SK-N-SH treated with all-trans-retinoic acid at 6 μM for 48 hours (cell line): ENCODE measurements at regions not wholly inside any gene's neighbourhood (a gene's known extent, or its start where the extent isn't known, plus 50 kb on each side); places are given as distances from the start of the nearest gene placed in this dataset.

Experiments used
- ATAC-seq: fragments of 200-7000 bp; cut with Tn5 transposase; 3 replicates; pipeline ENCODE4 v1.9.1; 2020; ENCODE audit warnings: mild to moderate bottlenecking, moderate library complexity
- ARNTL ChIP-seq: fragments of 450-650 bp; formaldehyde crosslinking; IDR thresholded peaks from 2 replicates; pipeline ENCODE4 v1.5.0; 2020; ENCODE audit warnings: low read depth, mild to moderate bottlenecking, moderate library complexity, borderline replicate concordance
- BACH2 ChIP-seq: fragments of 250-450 bp; sonication (Bioruptor Pico); IDR thresholded peaks from 2 replicates; pipeline ENCODE4 v1.9.0; 2021; ENCODE audit warnings: mild to moderate bottlenecking, borderline replicate concordance
- CSDC2 ChIP-seq: fragments of 250-450 bp; sonication (Bioruptor Pico); IDR thresholded peaks from 2 replicates; pipeline ENCODE4 v1.5.0; 2020; ENCODE audit warnings: mild to moderate bottlenecking, moderate library complexity
- ESRRG ChIP-seq: fragments of 250-450 bp; sonication (Bioruptor Pico); IDR thresholded peaks from 2 replicates; pipeline ENCODE4 v1.6.1; 2021; ENCODE audit warnings: mild to moderate bottlenecking
- GLIS3 ChIP-seq: fragments of 250-450 bp; sonication (Bioruptor Pico); IDR thresholded peaks from 2 replicates; pipeline ENCODE4 v1.5.0; 2020; ENCODE audit warnings: mild to moderate bottlenecking, moderate library complexity
- ISL1 ChIP-seq: fragments of 250-450 bp; sonication (Bioruptor Pico); IDR thresholded peaks from 2 replicates; pipeline ENCODE4 v2.1.2; 2022; ENCODE audit warnings: mild to moderate bottlenecking, moderate library complexity
- PPARA ChIP-seq: fragments of 250-450 bp; sonication (Bioruptor Pico); IDR thresholded peaks from 2 replicates; pipeline ENCODE4 v1.5.0; 2020; ENCODE audit warnings: mild to moderate bottlenecking, borderline replicate concordance
- SNAI2 ChIP-seq: fragments of 250-450 bp; sonication (Bioruptor Pico); IDR thresholded peaks from 2 replicates; pipeline ENCODE4 v1.5.0; 2020; ENCODE audit warnings: mild to moderate bottlenecking, moderate library complexity
- ZC3H10 ChIP-seq: fragments of 250-450 bp; sonication (Bioruptor Pico); IDR thresholded peaks from 2 replicates; pipeline ENCODE4 v1.5.1; 2021; ENCODE audit warnings: mild to moderate bottlenecking, moderate library complexity
- ZFP3 ChIP-seq: fragments of 250-450 bp; sonication (Bioruptor Pico); IDR thresholded peaks from 2 replicates; pipeline ENCODE4 v1.5.0; 2020; ENCODE audit warnings: mild to moderate bottlenecking, moderate library complexity
- ZFP30 ChIP-seq: fragments of 450-650 bp; formaldehyde crosslinking; IDR thresholded peaks from 2 replicates; pipeline ENCODE4 v1.5.0; 2022; ENCODE audit warnings: mild to moderate bottlenecking, moderate library complexity
- ZNF70 ChIP-seq: fragments of 450-650 bp; formaldehyde crosslinking; IDR thresholded peaks from 2 replicates; pipeline ENCODE4 v1.5.0; 2020; ENCODE audit warnings: mild to moderate bottlenecking, moderate library complexity
- ZNF8 ChIP-seq: fragments of 450-650 bp; formaldehyde crosslinking; IDR thresholded peaks from 2 replicates; pipeline ENCODE4 v1.5.0; 2020; ENCODE audit warnings: mild to moderate bottlenecking, moderate library complexity
- TF ChIP-seq, protein P1 (sequence below): fragments of 250-450 bp; sonication (Bioruptor Pico); IDR thresholded peaks from 2 replicates; pipeline ENCODE4 v1.5.1; 2021; ENCODE audit warnings: mild to moderate bottlenecking, moderate library complexity
- TF ChIP-seq, protein P2 (sequence below): fragments of 250-450 bp; sonication (Bioruptor Pico); IDR thresholded peaks from 2 replicates; pipeline ENCODE4 v1.5.1; 2020; ENCODE audit warnings: low read depth, mild to moderate bottlenecking, moderate library complexity
- TF ChIP-seq, protein P3 (sequence below): fragments of 250-450 bp; sonication (Bioruptor Pico); IDR thresholded peaks from 2 replicates; pipeline ENCODE4 v1.8.0; 2021; ENCODE audit warnings: low read depth, mild to moderate bottlenecking, moderate library complexity, borderline replicate concordance
- TF ChIP-seq, protein P4 (sequence below): fragments of 250-450 bp; sonication (Bioruptor Pico); IDR thresholded peaks from 2 replicates; pipeline ENCODE4 v1.5.0; 2020; ENCODE audit warnings: mild to moderate bottlenecking, moderate library complexity
- TF ChIP-seq, protein P5 (sequence below): fragments of 250-450 bp; sonication (Bioruptor Pico); IDR thresholded peaks from 2 replicates; pipeline ENCODE4 v1.8.0; 2020; ENCODE audit warnings: mild to moderate bottlenecking, moderate library complexity, borderline replicate concordance

DNA sequence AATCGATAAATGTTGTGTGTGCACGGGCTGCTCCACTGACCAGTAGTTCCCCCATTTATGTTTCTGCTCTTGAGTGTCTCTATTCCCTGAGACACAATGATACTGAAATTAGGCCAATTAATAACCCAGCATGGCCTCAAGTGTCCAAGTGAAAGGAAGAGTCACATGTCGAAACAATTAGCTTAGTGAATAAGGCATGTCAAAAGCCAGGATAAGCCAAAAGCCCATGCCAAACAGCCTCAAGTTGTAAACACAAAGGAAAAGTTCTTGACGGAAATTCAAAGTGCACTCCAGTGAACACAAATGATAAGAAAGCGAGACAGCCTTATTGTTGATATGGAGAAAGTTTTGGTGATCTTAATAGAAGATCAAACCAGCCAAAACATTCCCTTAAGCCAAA is 167.1 kb upstream of the C1QTNF7 start:
- ATAC-seq, result no peak
- TF ChIP-seq PPARA (no peak), ISL1 (CRISPR knock-in tag) (no peak), ZFP3 (CRISPR knock-in tag) (no peak), BACH2 (no peak), ESRRG (CRISPR knock-in tag) (no peak)
- TF ChIP-seq, protein P1, sequence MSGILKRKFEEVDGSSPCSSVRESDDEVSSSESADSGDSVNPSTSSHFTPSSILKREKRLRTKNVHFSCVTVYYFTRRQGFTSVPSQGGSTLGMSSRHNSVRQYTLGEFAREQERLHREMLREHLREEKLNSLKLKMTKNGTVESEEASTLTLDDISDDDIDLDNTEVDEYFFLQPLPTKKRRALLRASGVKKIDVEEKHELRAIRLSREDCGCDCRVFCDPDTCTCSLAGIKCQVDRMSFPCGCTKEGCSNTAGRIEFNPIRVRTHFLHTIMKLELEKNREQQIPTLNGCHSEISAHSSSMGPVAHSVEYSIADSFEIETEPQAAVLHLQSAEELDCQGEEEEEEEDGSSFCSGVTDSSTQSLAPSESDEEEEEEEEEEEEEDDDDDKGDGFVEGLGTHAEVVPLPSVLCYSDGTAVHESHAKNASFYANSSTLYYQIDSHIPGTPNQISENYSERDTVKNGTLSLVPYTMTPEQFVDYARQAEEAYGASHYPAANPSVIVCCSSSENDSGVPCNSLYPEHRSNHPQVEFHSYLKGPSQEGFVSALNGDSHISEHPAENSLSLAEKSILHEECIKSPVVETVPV (CRISPR knock-in tag), result no peak
- TF ChIP-seq, protein P2, sequence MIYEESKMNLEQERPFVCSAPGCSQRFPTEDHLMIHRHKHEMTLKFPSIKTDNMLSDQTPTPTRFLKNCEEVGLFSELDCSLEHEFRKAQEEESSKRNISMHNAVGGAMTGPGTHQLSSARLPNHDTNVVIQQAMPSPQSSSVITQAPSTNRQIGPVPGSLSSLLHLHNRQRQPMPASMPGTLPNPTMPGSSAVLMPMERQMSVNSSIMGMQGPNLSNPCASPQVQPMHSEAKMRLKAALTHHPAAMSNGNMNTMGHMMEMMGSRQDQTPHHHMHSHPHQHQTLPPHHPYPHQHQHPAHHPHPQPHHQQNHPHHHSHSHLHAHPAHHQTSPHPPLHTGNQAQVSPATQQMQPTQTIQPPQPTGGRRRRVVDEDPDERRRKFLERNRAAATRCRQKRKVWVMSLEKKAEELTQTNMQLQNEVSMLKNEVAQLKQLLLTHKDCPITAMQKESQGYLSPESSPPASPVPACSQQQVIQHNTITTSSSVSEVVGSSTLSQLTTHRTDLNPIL, result no peak
- TF ChIP-seq, protein P3, sequence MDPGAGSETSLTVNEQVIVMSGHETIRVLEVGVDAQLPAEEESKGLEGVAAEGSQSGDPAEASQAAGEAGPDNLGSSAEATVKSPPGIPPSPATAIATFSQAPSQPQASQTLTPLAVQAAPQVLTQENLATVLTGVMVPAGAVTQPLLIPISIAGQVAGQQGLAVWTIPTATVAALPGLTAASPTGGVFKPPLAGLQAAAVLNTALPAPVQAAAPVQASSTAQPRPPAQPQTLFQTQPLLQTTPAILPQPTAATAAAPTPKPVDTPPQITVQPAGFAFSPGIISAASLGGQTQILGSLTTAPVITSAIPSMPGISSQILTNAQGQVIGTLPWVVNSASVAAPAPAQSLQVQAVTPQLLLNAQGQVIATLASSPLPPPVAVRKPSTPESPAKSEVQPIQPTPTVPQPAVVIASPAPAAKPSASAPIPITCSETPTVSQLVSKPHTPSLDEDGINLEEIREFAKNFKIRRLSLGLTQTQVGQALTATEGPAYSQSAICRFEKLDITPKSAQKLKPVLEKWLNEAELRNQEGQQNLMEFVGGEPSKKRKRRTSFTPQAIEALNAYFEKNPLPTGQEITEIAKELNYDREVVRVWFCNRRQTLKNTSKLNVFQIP (CRISPR knock-in tag), result no peak

DNA sequence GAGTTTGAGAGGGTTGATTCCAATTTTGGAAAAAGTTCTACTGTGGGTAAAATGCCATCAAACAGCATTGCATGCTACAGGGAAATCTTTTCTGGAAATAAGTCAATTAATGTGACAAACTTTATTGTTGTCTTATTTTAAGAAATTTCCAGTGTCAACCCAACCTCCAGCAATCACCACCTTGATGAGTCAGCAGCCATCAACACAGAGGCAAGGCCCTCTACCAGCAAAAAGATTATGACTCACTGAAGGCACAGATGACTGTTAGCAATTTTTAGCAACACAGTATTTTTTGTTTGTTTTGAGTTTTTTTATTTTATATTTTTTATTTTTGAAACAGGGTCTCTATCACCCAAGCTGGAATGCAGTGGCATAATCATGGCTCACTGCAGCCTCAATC is 165.4 kb upstream of the C1QTNF7 start:
- TF ChIP-seq, protein P4, sequence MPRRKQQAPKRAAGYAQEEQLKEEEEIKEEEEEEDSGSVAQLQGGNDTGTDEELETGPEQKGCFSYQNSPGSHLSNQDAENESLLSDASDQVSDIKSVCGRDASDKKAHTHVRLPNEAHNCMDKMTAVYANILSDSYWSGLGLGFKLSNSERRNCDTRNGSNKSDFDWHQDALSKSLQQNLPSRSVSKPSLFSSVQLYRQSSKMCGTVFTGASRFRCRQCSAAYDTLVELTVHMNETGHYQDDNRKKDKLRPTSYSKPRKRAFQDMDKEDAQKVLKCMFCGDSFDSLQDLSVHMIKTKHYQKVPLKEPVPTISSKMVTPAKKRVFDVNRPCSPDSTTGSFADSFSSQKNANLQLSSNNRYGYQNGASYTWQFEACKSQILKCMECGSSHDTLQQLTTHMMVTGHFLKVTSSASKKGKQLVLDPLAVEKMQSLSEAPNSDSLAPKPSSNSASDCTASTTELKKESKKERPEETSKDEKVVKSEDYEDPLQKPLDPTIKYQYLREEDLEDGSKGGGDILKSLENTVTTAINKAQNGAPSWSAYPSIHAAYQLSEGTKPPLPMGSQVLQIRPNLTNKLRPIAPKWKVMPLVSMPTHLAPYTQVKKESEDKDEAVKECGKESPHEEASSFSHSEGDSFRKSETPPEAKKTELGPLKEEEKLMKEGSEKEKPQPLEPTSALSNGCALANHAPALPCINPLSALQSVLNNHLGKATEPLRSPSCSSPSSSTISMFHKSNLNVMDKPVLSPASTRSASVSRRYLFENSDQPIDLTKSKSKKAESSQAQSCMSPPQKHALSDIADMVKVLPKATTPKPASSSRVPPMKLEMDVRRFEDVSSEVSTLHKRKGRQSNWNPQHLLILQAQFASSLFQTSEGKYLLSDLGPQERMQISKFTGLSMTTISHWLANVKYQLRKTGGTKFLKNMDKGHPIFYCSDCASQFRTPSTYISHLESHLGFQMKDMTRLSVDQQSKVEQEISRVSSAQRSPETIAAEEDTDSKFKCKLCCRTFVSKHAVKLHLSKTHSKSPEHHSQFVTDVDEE, result no peak
- ATAC-seq, result no peak

DNA sequence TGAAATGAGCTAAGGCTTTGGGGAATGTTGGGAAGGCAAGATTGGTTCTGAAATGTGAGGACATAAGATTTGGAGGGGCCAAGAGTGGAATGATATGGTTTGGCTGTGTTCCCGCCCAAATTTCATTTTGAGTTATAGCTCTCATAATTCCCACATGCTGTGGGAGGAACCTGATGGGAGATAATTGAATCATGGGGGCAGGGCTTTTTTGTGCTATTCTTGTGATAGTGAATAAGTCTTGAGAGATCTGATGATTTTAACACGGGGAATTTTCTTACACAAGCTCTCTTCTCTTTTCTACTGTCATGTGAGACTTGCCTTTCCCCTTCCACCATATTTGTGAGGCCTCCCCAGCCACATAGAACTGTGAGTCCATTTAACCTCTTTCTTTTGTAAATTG is 157.6 kb upstream of the C1QTNF7 start:
- no peak for ATAC-seq
- no peak for TF ChIP-seq ZNF70 (CRISPR knock-in tag)
- no peak for TF ChIP-seq GLIS3 (CRISPR knock-in tag)
- TF ChIP-seq, protein P5, sequence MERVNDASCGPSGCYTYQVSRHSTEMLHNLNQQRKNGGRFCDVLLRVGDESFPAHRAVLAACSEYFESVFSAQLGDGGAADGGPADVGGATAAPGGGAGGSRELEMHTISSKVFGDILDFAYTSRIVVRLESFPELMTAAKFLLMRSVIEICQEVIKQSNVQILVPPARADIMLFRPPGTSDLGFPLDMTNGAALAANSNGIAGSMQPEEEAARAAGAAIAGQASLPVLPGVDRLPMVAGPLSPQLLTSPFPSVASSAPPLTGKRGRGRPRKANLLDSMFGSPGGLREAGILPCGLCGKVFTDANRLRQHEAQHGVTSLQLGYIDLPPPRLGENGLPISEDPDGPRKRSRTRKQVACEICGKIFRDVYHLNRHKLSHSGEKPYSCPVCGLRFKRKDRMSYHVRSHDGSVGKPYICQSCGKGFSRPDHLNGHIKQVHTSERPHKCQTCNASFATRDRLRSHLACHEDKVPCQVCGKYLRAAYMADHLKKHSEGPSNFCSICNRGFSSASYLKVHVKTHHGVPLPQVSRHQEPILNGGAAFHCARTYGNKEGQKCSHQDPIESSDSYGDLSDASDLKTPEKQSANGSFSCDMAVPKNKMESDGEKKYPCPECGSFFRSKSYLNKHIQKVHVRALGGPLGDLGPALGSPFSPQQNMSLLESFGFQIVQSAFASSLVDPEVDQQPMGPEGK (CRISPR knock-in tag), result no peak
- no peak for TF ChIP-seq CSDC2 (CRISPR knock-in tag)
- TF ChIP-seq, protein P3 (CRISPR knock-in tag), result no peak

DNA sequence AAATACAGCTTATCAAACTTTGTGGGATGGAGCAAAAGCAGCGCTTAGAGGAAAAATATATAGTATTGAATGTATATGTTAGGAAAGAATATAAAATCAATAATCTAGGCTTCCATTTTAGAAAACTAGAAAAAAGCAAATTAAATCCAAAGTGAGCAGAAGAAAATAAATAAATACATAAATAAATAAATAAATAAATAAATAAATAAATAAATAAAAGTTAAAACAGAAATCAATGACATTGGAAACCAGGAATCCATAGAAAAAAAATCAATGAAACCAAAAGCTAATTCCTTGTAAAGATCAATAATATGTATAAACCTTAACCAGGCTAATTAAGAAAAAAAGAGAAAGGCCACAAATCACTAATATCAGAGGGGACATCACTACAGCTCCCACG is 141.8 kb upstream of the C1QTNF7 start:
- no peak for ATAC-seq
- TF ChIP-seq, protein P1 (CRISPR knock-in tag), result no peak
- TF ChIP-seq, protein P2, result no peak
- TF ChIP-seq, protein P5 (CRISPR knock-in tag), result no peak
- TF ChIP-seq PPARA (no peak), CSDC2 (CRISPR knock-in tag) (no peak), ISL1 (CRISPR knock-in tag) (no peak), ZFP30 (CRISPR knock-in tag) (no peak), SNAI2 (CRISPR knock-in tag) (no peak), ARNTL (no peak), ZNF8 (no peak), GLIS3 (CRISPR knock-in tag) (no peak), ZC3H10 (CRISPR knock-in tag) (no peak)
- TF ChIP-seq, protein P3 (CRISPR knock-in tag), result no peak
